Esophagus squamous epithelium (tissue), 4 donors: ENCODE measurements at regions not wholly inside any gene's neighbourhood (a gene's known extent, or its start where the extent isn't known, plus 50 kb on each side); places are given as distances from the start of the nearest gene placed in this dataset.

Experiments
- POLR2A ChIP-seq, 4 donors: fragments of 450-650 bp; IDR thresholded peaks; one replicate each; pipeline ENCODE4 v1.6.1; 2017; ENCODE audit warnings: antibody characterized with exemption in 4 of 4, mild to moderate bottlenecking in 4 of 4, moderate library complexity in 3 of 4
- TF ChIP-seq, protein P1 (sequence below), 6 experiments: fragments of 450-650 bp in 4 of 6; fragments of 200-600 bp in 2 of 6; sonication (generic) in 2 of 6; IDR thresholded peaks; one replicate each; pipeline ENCODE4 v1.5.1; 2016 to 2019; ENCODE audit warnings: antibody characterized with exemption in 6 of 6, mild to moderate bottlenecking in 4 of 6, moderate library complexity in 4 of 6

DNA sequence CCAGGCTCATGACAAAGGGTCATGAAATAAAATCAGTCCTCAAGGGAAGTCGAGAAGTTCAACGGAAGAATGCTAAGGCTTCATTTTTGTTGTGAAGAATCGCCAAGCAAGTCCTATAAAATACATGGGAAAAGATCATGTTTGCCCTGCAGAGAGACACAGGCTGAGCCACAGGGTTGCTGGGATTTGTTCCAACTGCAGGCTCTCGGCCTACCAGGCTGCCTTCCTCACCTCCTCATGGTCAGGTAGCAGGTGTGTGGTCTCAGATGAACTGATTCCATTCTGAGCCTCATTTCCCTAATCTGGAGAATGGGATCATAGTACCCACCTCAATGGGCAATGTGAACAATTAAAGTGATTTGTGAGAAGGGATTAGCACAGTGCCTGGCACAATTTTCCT lies 114.9 kb upstream of the SPATA13 start:
- TF ChIP-seq, protein P1, sequence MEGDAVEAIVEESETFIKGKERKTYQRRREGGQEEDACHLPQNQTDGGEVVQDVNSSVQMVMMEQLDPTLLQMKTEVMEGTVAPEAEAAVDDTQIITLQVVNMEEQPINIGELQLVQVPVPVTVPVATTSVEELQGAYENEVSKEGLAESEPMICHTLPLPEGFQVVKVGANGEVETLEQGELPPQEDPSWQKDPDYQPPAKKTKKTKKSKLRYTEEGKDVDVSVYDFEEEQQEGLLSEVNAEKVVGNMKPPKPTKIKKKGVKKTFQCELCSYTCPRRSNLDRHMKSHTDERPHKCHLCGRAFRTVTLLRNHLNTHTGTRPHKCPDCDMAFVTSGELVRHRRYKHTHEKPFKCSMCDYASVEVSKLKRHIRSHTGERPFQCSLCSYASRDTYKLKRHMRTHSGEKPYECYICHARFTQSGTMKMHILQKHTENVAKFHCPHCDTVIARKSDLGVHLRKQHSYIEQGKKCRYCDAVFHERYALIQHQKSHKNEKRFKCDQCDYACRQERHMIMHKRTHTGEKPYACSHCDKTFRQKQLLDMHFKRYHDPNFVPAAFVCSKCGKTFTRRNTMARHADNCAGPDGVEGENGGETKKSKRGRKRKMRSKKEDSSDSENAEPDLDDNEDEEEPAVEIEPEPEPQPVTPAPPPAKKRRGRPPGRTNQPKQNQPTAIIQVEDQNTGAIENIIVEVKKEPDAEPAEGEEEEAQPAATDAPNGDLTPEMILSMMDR (IDR thresholded peaks at IDR 0.05), result no peak
- no peak for TF ChIP-seq POLR2A (IDR thresholded peaks at IDR 0.05)
